Activated CD4-positive, CD25-positive, alpha-beta regulatory T cell treated with anti-CD3 and anti-CD28 coated beads, Interleukin-2, amount 50 U/mL, for 72 hours (primary cell): ENCODE measurements at regions not wholly inside any gene's neighbourhood (a gene's known extent, or its start where the extent isn't known, plus 50 kb on each side); places are given as distances from the start of the nearest gene placed in this dataset.
"Not testable (repeated sequence)": the region's sequence is repeated elsewhere in the genome, so short reads cannot be mapped to it uniquely, and the experiment has no call there.

Experiments
- DNase-seq: peaks from one replicate; pipeline ENCODE4 v3.0.0; 2021

- DNase-seq, result no peak
These were observed 307.0 kb upstream of the CELF4 start for GRCh38 chr18:37872562-37872961.

GRCh38 chr18:37871561-37871960 is 306.0 kb upstream of the CELF4 start:
- no peak for DNase-seq

DNA sequence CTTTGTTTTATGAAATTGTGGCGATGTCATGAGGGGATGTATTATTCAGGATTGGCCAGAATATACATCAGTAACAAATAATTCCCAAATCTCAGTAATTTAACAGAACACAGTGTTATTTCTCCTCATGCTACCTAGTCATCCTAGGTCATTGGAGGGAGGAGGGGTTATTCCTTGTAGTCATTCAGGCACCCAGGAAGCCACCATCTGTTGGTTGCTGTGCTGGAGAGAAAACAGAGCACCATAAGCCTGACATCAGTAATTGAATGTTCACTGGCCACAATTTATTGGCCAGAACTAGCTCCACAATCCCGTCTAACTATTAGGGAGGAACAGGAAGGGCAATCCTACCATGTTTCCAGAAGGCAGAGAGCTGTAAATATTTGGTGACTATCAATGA is 303.5 kb upstream of the CELF4 start:
- DNase-seq, result no peak

- DNase-seq, result no peak
These were observed 298.5 kb upstream of the CELF4 start for GRCh38 chr18:37864122-37864521.

DNA sequence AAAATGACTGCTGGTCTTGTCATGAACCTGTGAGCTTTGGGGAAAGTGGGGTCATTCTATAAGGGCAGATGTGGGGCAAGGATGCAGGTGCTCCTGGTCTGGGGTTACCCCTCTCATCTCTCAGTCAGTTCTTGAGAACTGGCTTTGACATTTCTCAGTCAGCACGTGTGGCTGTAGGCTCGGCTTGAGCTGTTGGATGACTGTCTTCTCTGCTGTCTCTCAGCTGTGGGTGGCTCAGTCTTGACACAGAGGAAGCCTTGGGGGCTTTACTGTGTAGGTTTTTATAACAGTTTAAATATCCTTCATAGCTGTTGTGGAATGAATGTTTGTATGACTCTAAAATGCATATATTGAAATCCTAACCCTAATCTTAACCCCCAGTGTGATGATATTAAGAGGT is 296.4 kb upstream of the CELF4 start:
- no peak for DNase-seq

GRCh38 chr18:37854396-37854795 is 288.8 kb upstream of the CELF4 start:
- DNase-seq, result no peak

DNA sequence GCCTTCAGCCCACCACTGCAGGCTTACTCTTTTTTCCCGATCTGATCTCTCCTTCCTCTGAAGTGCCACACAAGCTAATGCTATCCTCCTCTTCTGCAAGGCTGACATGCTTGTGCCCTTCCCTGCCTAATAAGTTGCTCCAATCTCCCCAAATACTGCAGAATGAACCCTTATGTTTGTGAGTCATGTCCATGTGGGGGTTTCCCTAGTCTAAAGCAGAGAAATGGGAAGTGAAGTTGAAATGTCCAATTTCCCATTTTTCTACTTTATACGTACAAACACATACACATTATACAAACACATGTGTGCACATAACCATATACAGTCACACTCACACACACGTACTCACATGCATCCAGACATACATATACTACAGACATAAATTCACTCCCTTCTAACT is 288.1 kb upstream of the CELF4 start:
- no peak for DNase-seq

DNA sequence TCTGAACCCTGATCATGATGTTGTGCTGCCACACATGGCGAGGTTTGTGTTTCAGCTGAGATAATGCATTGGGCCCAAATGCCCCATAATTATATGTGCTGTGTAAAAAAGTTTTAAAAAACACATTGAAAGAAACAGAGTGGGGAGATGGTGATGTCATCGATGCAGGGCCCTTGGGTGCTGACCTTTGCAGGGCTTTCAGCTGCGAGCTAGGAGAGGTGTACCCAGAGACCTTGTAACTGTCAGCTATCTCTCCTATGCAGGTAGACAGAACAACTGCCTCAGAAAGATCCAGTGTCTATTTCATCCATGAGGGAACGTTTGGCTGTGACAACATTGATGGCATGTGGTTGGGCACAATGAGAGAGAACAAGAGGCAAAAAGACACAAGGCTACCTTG is 286.9 kb upstream of the CELF4 start:
- no peak for DNase-seq

DNA sequence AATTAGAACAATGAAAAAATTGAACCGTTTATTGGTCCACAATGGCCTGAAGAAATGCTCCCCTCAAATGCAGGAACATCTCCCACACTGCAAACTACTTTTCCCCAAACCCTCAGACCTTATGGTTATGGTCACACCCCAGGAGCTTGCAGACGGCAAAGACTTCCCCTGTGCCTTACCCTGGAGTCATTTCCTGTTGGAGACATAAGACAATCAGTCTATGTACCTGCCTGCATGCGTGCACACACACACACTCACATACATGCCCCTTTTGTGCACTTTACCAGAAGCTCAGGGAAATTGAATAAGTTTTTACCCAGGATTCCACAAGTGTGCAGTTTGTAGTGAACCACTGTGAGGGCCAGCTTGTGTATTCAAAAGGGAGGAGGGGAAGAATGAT is 281.9 kb upstream of the CELF4 start:
- DNase-seq, result no peak

DNA sequence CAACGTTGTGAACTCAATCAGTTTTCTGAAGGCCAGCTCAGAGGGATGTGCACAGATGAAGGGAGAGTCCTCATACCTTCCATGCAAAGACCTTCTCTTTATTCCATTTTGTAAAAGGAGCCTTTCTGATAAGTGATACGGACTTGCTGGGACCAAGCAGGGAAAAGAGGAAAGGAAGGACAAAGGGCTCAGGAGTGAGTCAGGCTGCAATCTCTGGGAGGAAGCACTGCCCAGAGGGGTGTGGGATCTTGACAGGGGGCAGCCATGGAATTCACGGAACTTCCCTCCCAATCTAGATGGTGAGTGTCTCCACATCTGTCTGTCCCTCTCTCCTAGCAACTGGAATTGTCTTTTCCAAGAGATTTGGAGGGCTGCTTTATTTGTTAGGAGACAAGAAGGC is 281.4 kb upstream of the CELF4 start:
- no peak for DNase-seq

- DNase-seq, result no peak
These were observed 279.9 kb upstream of the CELF4 start for GRCh38 chr18:37845498-37845897.

- no peak for DNase-seq
These were observed 278.8 kb upstream of the CELF4 start for GRCh38 chr18:37844209-37844970.

GRCh38 chr18:37838083-37838482 is 272.5 kb upstream of the CELF4 start:
- DNase-seq, result no peak

GRCh38 chr18:37836071-37836970 is 270.7 kb upstream of the CELF4 start:
- no peak for DNase-seq

DNA sequence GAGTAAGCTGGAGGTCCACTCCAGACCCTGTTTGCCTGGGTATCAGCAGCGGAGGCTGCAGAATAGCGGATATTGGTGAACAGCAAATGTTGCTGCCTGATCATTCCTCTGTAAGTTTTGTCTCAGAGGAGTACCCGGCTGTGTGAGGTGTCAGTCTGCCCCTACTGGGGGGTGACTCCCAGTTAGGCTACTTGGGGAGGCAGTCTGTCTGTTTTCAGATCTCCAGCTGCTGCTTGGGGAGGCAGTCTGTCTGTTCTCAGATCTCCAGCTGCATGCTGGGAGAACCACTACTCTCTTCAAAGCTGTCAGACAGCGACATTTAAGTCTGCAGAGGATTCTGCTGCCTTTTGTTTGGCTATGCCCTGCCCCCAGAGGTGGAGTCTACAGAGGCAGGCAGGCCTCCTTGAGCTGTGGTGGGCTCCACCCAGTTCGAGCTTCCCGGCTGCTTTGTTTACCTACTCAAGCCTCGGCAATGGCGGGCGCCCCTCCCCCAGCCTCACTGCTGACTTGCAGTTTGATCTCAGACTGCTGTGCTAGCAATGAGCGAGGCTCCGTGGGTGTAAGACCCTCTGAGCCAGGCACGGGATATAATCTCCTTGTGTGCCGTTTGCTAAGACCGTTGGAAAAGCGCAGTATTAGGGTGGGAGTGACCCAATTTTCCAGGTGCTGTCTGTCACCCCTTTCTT is 266.6 kb upstream of the CELF4 start:
- DNase-seq, result not testable (repeated sequence)

DNA sequence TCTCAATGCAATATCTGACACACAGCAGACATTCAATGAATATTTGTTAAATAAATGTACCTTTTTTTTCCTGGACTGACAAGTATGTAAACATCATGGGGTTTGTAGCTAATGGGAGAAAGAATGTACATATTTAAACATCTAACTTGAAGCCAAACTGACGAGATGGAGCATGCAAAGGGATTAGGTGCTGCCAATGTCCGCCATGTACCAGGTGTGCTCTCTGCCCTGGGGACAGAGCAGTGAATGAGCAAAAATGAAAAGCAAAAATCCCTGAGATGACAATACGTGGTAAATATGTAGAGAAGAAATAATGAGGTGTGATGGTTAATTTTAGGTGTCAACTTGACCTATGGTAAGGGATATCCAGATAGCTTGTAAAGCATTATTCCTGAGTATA is 247.4 kb upstream of the CELF4 start:
- DNase-seq, result no peak

DNA sequence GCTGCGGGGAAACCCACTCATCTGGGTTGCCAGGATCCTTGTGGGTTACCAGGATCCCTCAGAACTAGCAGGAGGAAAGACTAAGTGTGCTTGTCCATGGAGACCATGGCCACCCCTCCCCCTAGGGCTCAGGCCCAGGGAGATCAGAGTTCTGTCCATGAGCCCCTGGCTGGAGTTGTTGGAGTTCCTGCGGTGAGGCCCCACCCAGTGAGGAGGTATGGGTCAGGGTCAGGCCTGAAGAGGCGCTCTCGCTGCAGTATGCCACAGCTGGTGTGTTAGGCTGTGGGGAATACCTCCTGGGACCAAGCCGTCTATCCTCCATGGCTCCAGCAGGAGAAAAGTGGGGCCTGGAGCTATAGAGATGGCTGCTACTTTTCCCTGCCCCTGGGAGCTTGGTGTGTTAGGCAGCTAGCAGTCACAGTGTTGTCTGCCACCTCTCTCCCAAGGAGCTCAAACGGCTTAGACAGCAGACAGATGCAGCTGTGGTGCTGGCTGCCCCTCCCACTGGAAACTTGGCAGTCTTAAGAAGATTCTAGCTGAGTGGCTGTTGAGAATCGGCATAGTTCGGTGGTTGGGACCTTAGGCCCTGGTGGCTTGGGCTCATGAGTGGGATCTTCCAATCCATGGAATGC is 240.3 kb upstream of the CELF4 start:
- no peak for DNase-seq

GRCh38 chr18:37796823-37797349 is 231.3 kb upstream of the CELF4 start:
- no peak for DNase-seq

- DNase-seq, result no peak
These were observed 221.9 kb upstream of the CELF4 start for GRCh38 chr18:37787452-37787851.

- no peak for DNase-seq
These were observed 218.2 kb upstream of the CELF4 start for GRCh38 chr18:37783771-37784170.

GRCh38 chr18:37779220-37779619 is 213.6 kb upstream of the CELF4 start:
- DNase-seq, result no peak

DNA sequence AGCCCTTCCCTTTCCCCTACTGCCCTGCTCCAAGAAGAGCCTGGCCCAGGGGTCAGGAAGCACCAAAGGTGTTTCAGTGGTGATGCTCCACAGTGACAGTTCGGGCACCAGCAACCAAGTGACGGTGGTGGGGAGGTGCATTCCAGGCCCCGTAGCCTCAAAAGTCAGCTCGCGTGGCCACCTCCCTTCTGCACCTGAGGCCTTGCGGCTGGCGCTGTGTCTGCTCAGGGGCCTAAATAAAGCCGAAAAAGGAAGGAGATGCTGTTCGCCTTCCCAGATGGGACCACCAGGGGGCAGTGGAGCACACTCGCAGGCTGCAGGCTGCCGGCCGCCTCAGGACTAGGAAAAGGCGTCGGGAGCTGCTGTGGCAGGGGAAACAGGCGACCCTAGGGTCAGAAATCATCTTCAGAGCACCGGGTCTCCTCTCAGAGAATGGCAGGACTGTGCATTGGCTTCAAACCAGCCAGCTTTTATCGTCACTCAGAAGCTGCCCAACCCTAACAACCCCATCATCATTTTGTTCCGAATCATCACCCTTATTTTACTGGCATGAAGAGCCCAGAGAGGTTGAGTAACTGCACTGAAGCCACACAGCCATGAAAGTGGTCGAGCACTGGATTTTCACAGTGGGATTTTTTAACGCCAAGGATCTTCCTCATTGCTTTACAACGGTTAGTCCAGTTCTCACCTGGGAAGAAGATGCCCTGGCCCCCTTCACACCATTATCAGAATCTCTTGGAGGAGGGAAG is 213.0 kb upstream of the CELF4 start:
- DNase-seq, result peak; percentile 31
